ENCODE measurements at regions not wholly inside any gene's neighbourhood (a gene's known extent, or its start where the extent isn't known, plus 50 kb on each side); places are given as distances from the start of the nearest gene placed in this dataset.

DNA sequence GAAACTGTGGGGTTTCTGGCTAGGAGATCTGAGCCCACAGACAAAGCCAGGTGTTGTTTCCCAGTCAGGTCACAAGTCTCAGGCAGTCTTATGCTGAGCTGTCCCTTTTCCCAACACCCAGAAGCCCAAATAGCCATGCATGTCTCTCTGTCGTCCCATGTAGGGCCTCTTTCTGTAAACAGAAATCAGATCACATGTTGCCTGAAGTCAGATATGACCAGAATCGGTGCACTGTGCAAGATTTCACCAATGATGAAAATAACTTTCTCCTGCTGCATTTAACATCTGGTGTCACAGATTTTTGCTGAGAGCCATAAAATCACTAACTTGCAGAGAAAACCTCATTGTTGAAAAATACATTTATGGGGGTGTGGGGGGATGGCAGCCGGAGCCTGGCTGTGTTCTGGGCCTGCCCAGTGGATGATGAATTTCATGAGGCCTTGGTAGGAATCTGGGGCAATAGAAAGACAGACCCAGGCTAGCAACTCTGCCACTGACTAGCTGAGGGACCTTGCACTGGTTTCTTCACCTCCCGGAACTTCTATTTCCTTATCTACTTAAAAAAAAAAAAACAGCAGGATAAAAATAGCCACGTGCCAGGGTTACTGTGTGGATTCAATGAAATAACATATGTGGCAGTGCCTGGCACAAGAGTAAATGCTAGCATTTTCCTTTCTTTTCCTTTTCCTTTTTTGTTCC lies 158.8 kb upstream of the NFIA start (continued):
- TF ChIP-seq, protein P1, sequence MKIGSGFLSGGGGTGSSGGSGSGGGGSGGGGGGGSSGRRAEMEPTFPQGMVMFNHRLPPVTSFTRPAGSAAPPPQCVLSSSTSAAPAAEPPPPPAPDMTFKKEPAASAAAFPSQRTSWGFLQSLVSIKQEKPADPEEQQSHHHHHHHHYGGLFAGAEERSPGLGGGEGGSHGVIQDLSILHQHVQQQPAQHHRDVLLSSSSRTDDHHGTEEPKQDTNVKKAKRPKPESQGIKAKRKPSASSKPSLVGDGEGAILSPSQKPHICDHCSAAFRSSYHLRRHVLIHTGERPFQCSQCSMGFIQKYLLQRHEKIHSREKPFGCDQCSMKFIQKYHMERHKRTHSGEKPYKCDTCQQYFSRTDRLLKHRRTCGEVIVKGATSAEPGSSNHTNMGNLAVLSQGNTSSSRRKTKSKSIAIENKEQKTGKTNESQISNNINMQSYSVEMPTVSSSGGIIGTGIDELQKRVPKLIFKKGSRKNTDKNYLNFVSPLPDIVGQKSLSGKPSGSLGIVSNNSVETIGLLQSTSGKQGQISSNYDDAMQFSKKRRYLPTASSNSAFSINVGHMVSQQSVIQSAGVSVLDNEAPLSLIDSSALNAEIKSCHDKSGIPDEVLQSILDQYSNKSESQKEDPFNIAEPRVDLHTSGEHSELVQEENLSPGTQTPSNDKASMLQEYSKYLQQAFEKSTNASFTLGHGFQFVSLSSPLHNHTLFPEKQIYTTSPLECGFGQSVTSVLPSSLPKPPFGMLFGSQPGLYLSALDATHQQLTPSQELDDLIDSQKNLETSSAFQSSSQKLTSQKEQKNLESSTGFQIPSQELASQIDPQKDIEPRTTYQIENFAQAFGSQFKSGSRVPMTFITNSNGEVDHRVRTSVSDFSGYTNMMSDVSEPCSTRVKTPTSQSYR (CRISPR knock-in tag; IDR thresholded peaks at IDR 0.05) = no peak
- TF ChIP-seq CREB1 (CRISPR knock-in tag; IDR thresholded peaks at IDR 0.05) = no peak

GRCh38 chr1:60922304-60922703 lies 160.1 kb upstream of the NFIA start:
- DNase-seq (ENCODE audit: low spot score) = no peak
- H3K4me1 Mint-ChIP-seq = peaks cover 27% of the 10 kb centered on the region
- H3K36me3 Mint-ChIP-seq = no peaks in the 10 kb centered on the region
- POLR2A ChIA-PET = interaction anchor here (0.7 kb wide), 2 partner anchors 313 to 640 kb away, joined by 3 to 6 read pairs; no protein-coding TSS in a partner anchor
- CTCF ChIA-PET = no interaction called here
- no peaks in the 10 kb centered on the region; the same call in none of the 2 replicates for H3K27me3 Mint-ChIP-seq (ENCODE audit: low read depth)
- no peaks in the 10 kb centered on the region for H3K9me3 Mint-ChIP-seq
- TF ChIP-seq GRHL2 (CRISPR knock-in tag; IDR thresholded peaks at IDR 0.05; ENCODE audit: insufficient replicate concordance, severe bottlenecking) = no peak
- TF ChIP-seq ZMAT4 (CRISPR knock-in tag; IDR thresholded peaks at IDR 0.05) = no peak
- TF ChIP-seq JUN (CRISPR knock-in tag; IDR thresholded peaks at IDR 0.05) = no peak
- no peak for TF ChIP-seq SP1 (CRISPR knock-in tag; conservative IDR thresholded peaks at IDR 0.05)
- TF ChIP-seq, protein P2, sequence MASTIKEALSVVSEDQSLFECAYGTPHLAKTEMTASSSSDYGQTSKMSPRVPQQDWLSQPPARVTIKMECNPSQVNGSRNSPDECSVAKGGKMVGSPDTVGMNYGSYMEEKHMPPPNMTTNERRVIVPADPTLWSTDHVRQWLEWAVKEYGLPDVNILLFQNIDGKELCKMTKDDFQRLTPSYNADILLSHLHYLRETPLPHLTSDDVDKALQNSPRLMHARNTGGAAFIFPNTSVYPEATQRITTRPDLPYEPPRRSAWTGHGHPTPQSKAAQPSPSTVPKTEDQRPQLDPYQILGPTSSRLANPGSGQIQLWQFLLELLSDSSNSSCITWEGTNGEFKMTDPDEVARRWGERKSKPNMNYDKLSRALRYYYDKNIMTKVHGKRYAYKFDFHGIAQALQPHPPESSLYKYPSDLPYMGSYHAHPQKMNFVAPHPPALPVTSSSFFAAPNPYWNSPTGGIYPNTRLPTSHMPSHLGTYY (CRISPR knock-in tag; IDR thresholded peaks at IDR 0.05) = no peak
- TF ChIP-seq ZNF423 (CRISPR knock-in tag; IDR thresholded peaks at IDR 0.05) = no peak
- TF ChIP-seq SMAD4 (CRISPR knock-in tag; IDR thresholded peaks at IDR 0.05) = no peak
- TF ChIP-seq HMGA2 (CRISPR knock-in tag; IDR thresholded peaks at IDR 0.05) = no peak
- TF ChIP-seq USF2 (CRISPR knock-in tag; IDR thresholded peaks at IDR 0.05) = no peak
- TF ChIP-seq, protein P1 (CRISPR knock-in tag; IDR thresholded peaks at IDR 0.05) = no peak
- TF ChIP-seq SOX15 (CRISPR knock-in tag; IDR thresholded peaks at IDR 0.05) = no peak
- no peak for TF ChIP-seq ZNF219 (CRISPR knock-in tag; IDR thresholded peaks at IDR 0.05; ENCODE audit: borderline replicate concordance)
- no peak for TF ChIP-seq NFYB (CRISPR knock-in tag; conservative IDR thresholded peaks at IDR 0.05; ENCODE audit: low read depth)
- TF ChIP-seq FOXJ3 (CRISPR knock-in tag; IDR thresholded peaks at IDR 0.05; ENCODE audit: borderline replicate concordance) = no peak
- TF ChIP-seq, protein P3, sequence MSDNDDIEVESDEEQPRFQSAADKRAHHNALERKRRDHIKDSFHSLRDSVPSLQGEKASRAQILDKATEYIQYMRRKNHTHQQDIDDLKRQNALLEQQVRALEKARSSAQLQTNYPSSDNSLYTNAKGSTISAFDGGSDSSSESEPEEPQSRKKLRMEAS (CRISPR knock-in tag; IDR thresholded peaks at IDR 0.05) = no peak
- TF ChIP-seq ETV6 (CRISPR knock-in tag; IDR thresholded peaks at IDR 0.05) = no peak
- no peak for TF ChIP-seq ZNF121 (CRISPR knock-in tag; IDR thresholded peaks at IDR 0.05)
- TF ChIP-seq ZNF512 (CRISPR knock-in tag; IDR thresholded peaks at IDR 0.05; ENCODE audit: borderline replicate concordance) = no peak
- TF ChIP-seq ZBTB21 (CRISPR knock-in tag; IDR thresholded peaks at IDR 0.05; ENCODE audit: borderline replicate concordance) = no peak
- no peak for ATAC-seq
- H3K4me3 Mint-ChIP-seq = no peak overlapping the region
- H3K27ac Mint-ChIP-seq = no peak overlapping the region
